Stimulated activated CD4-positive, alpha-beta T cell treated with anti-CD3 and anti-CD28 coated beads, Interleukin-1b, Interleukin-23, amount 100 ng/mL, for 4 hours (primary cell): ENCODE measurements at regions not wholly inside any gene's neighbourhood (a gene's known extent, or its start where the extent isn't known, plus 50 kb on each side); places are given as distances from the start of the nearest gene placed in this dataset.
"Not testable (repeated sequence)": the region's sequence is repeated elsewhere in the genome, so short reads cannot be mapped to it uniquely, and the experiment has no call there.

ENCODE experiments used
- DNase-seq, 2 donors: peaks; one replicate each; pipeline ENCODE4 v3.0.0-alpha.2; 2020; ENCODE audit warnings: low read depth in 2 of 2

DNA sequence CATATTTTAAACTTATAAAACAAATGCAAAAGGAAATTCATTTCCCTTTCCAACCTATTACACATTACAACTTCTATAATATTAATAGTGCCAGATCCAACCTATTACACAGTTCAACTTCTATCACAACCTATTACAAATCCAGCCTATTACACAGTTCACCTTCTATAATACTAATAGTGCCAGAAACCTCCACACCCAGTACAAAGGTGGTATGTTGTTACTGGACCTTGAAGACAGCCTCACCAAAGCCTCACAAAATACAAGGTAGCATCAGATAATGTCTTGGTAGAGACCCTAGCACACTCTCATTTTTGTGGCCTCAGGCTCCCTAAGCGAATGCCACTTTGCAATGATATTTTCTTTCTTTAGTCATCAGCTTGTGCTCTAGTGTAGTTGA lies 68.7 kb upstream of the PELI2 start:
- DNase-seq = no peak

DNA sequence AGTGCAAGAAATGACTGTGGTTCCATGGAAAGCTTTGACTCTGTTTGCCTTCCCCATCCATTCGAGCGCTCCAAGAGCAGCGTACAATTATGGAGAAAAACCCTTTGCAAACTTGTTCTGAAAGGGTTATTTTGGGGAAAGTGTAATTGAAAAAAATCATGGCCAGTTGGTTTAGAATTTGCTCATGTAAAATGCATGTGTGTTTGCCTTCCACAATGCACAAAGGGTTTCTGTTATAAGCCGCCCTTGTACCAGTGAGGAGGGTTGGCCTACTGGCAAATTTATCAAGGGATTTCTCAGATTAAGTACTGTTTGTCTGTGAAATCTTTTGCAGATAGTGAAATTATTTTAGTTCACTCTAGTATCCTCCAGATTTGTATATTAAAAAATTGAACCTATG lies 62.7 kb upstream of the PELI2 start:
- no peak for DNase-seq

DNA sequence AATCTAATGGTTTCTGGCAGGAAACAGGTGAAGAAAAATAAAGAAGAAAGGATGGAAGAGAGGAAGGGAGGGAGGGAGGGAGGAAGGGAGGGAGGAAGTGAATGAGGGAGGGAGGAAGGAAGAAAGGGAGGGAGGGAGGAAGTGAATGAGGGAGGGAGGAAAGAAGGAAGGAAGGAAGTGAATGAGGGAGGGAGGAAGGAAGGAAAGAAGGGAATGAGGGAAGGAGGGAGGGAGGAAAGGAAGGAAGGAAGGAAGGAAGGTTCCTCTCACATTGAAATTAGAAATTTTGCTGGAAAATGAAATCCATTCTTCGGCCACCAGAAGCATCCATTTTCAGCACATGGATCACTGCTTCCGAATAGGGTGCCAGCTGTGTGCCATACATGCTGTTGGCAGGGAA lies 62.2 kb upstream of the PELI2 start:
- no peak for DNase-seq

DNA sequence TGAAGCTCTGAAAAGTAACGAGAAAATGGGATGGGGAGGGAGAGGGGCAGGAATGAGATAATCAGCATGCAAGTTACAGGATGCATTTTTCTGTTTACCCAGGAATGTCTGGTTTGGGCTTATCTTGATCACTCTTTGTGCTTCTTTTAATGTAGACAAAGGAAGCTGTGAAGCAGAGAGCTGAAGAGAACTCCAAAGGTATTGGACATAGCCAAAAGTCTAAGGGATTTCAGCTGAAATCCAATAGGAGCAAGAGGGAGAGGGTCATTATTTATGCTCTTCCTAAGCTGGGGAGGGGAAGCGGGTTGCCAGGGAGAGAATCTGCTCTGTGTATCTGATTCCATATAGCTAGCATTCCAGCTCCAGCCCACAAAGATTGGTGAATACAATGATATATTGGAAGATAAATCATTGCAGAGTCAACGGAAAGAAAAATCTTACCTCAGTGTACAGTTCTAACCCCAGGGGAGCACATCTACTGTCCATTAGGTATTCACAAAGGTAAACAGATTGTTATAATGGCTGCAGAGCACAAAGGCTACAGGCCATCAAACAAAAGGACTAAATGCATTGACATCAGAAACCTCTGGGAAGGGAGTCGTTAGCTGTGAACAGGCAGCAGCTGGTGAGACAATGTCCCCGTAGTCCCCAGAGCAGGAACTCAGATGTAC lies 61.0 kb upstream of the PELI2 start:
- DNase-seq = no peak

DNA sequence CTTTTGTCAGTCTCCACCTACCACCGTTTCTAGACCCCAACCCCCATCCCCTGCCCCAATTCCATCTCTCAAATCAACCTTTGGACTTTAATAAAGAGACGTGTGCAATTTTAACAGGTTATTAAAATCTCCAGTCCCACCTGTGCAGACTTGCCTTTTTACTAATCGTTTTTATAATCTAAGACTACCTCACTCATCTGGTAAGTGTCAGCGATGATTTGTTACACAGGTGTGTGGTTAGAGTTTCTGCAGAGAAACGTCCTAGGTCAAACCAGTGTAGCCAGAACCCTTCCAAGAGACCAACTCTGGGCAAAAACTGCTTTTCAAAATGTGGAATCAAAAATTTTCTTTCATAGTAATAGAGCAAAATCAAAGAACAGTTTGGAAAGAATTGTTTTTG lies 60.4 kb upstream of the PELI2 start:
- no peak for DNase-seq

DNA sequence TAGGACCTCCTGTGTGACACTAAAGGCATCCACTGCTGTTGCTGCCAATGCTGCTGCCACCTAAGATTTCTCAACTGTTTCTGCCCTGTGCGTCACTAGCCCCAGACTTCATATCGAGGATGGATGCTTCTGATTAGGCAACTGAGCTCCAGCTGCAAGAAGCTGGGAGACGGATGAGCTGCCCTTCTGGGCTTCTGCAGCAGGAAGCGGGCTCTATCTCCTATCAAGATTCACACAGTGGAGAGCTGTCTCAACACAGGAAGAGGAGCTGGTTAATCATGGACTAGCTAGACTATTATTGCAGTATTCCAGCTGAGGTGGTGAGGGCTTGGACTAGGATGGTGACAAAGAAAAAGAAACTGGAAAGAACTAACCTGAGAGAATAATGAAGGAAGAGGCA lies 59.2 kb upstream of the PELI2 start:
- DNase-seq = no peak

DNA sequence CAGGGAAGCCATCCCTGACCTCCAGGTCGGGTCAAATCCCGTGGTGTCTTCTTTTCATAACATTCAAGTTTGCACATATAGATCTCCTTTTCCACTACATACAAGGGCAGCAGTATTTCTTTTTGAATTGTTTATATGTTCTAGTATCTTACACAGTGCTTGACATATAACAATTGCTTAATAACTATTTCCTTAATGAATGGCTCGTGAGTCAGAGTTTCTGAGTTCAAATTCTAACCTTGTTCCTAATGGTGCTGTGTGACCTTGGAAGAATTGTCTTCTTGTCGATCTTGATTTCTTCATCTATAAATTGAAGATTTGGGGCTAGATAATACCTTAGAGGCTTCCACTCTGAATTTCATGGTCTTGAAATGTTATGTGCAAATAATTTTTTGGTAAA lies 57.2 kb upstream of the PELI2 start:
- no peak for DNase-seq

DNA sequence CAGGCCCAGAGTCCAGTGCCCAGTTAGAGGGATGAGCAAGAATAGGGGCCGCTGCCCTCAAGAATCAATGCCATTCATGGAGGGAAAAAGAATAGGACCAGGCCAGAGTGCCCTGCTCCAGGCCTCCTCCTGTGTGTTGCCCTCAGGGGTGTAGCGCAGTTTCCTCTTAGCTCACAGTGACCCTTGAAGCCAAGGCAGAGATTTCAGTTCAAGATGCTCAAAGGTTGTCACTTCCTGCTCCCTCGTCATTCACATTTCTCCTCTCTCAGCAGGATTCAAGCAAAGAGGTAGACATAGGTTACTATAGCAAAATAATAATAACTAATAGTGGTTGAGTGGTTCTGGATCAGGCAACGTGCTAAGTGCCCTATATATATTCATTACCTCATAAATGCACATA lies 55.1 kb upstream of the PELI2 start:
- no peak for DNase-seq

DNA sequence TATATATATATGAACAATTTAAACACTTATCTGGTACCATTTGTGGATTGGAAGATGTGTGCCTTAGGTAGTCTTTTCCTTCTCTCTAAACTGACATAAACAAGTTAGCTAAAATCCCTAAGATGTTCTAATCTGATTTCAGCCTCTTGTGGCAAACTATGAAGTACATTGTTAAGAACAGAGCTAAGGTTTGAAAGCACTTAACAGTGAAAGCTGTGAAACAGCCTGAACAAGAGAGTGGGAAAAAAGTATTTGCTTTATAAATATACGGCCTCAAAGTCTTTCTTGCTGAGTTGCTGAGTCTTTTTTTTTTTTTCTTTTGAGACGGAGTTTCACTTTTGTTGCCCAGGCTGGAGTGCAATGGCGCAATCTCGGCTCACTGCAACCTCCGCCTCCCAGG lies 53.7 kb upstream of the PELI2 start:
- DNase-seq = no peak

DNA sequence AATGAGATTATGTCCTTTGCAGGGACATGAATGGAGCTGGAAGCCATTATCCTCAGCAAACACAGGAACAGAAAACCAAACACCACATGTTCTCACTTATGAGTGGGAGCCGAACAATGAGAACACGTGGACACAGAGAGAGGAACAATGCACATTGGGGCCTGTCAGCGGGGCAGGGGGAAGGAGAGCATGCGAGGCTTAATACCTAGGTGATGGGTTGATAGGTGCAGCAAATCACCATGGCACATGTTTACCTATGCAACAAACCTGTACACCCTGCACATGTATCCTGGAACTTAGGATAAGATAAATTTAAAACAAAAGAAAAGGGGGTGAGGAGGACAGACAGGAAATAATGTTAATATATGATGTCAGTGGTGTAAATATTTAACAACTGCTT lies 53.0 kb upstream of the PELI2 start:
- not testable (repeated sequence) for DNase-seq

DNA sequence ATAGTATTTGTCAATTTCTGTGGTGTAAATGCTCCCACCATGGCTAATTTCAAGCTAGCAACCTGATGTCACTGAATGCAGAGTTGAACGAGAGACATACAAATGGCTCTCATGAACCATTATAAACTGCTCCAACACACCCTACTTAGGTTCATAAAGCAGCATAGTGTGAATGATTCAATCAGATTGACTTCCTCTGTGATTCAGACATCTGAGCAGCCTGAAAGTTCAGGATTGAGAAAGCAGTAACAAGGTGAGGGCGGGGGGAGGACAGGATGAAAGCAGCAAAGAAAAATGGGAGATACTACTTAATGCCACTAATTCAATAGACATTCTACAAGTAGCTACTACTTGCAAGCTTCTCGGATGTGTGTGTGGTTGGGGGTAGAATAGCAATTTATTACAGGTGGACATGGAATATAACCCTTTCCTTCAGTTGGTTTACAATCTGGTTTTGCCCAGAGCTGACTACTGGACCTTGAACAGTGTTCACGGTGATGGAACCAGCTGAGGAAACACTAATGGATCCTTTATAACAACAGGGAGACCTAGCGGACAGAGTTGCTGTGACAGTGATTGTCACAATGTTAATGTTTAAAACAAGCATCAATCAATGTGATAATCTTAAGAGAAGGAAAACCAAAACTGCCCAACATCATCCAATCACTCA lies 52.5 kb upstream of the PELI2 start:
- DNase-seq = no peak
